Sigmoid colon (tissue), 6 donors: ENCODE measurements at regions not wholly inside any gene's neighbourhood (a gene's known extent, or its start where the extent isn't known, plus 50 kb on each side); places are given as distances from the start of the nearest gene placed in this dataset.

Experiments
- DNase-seq: peaks from one replicate; pipeline ENCODE4 v3.0.0-alpha.2; 2019
- H3K27ac ChIP-seq, 4 donors: fragments of 200-600 bp; sonication (generic); one replicate each; pipeline ENCODE4 v1.5.1; 2016 to 2019; ENCODE audit warnings: mild to moderate bottlenecking in 1 of 4
- H3K27me3 ChIP-seq, 3 donors: fragments of 200-600 bp; sonication (generic); one replicate each; pipeline ENCODE4 v1.5.1; 2019; ENCODE audit warnings: mild to moderate bottlenecking in 1 of 3
- H3K36me3 ChIP-seq, 4 donors: fragments of 200-600 bp; sonication (generic); one replicate each; pipeline ENCODE4 v1.5.1; 2016 to 2019
- H3K4me1 ChIP-seq, 4 donors: fragments of 200-600 bp; sonication (generic); one replicate each; pipeline ENCODE4 v1.5.1; 2017 to 2019
- H3K4me3 ChIP-seq, 4 donors: fragments of 200-600 bp; sonication (generic); one replicate each; pipeline ENCODE4 v1.5.1; 2017 to 2019; ENCODE audit warnings: mild to moderate bottlenecking in 2 of 4, moderate library complexity in 1 of 4
- H3K9me3 ChIP-seq, 4 donors: fragments of 200-600 bp in 3 of 4; sonication (generic) in 3 of 4; one replicate each; pipeline versions ENCODE4 v1.5.1 to v1.6.1; 2013 to 2019
- EP300 ChIP-seq, 4 donors: sonication (generic); formaldehyde crosslinking; IDR thresholded peaks; one replicate each; pipeline ENCODE4 v1.6.1; 2017; ENCODE audit warnings: antibody characterized with exemption in 4 of 4
- POLR2A ChIP-seq, 2 donors: fragments of 450-650 bp; IDR thresholded peaks; one replicate each; pipeline ENCODE4 v1.6.1; 2016; ENCODE audit warnings: antibody characterized with exemption in 2 of 2, mild to moderate bottlenecking in 2 of 2, moderate library complexity in 2 of 2
- POLR2AphosphoS5 ChIP-seq, 4 donors: sonication (generic); formaldehyde crosslinking; IDR thresholded peaks; one replicate each; pipeline ENCODE4 v1.6.1; 2017; ENCODE audit warnings: antibody characterized with exemption in 4 of 4
- WGBS, 2 donors: extraction: QIAGEN DNeasy Blood & Tissue Kit; methylation state at CpG; one replicate each; pipeline ENCODE4 v1.1.7; 2013; 5-methylcytosine and 5-hydroxymethylcytosine counted together
- intact Hi-C: fragments of 100-400 bp; cut with DNase I; formaldehyde crosslinking; loops from one replicate; pipeline ENCODE4 v1.15.1; 2023
- TF ChIP-seq, protein P1 (sequence below), 4 experiments: fragments of 450-650 bp in 3 of 4; fragments of 200-600 bp in 1 of 4; IDR thresholded peaks; one replicate each; pipeline ENCODE4 v1.5.1; 2016 to 2019; ENCODE audit warnings: antibody characterized with exemption in 4 of 4, mild to moderate bottlenecking in 3 of 4, moderate library complexity in 2 of 4
- donor health status: healthy with polysubstance abuse.
- donor health status: healthy.

DNA sequence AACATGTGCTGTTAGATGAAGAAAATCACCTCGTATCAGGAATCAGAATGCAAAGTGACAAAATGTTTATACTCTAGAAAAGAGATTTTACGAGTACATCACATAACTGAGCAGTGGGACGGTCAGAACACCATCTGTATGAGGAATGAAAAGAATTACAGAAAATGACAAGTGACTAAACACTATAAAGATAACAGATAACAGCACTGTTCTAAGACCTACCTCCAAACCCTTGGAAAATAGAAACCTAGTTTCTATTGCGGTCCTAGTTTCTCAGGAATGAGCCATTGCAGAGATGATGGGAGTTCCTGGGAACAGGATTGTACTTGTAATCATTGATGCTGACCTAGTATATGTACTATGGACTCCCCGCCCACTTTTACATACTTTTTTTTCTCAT lies 839.4 kb upstream of the ADAMTS5 start:
- Histone ChIP-seq H3K27ac (peak overlapping the region in 2 of 4 donors; percentile 42 to 61), H3K4me3 (no peak overlapping the region), H3K27me3 (no peaks in the 10 kb centered on the region), H3K9me3 (no peaks in the 10 kb centered on the region), H3K36me3 (no peaks in the 10 kb centered on the region), H3K4me1 (peaks cover 0 to 38% (median 14%) of the 10 kb centered on the region in 4 donors)
- DNase-seq: no peak
- 22 to 65% methylated on average over 5 of the region's 5 CpGs for WGBS, 2 donors
- TF ChIP-seq, protein P1, sequence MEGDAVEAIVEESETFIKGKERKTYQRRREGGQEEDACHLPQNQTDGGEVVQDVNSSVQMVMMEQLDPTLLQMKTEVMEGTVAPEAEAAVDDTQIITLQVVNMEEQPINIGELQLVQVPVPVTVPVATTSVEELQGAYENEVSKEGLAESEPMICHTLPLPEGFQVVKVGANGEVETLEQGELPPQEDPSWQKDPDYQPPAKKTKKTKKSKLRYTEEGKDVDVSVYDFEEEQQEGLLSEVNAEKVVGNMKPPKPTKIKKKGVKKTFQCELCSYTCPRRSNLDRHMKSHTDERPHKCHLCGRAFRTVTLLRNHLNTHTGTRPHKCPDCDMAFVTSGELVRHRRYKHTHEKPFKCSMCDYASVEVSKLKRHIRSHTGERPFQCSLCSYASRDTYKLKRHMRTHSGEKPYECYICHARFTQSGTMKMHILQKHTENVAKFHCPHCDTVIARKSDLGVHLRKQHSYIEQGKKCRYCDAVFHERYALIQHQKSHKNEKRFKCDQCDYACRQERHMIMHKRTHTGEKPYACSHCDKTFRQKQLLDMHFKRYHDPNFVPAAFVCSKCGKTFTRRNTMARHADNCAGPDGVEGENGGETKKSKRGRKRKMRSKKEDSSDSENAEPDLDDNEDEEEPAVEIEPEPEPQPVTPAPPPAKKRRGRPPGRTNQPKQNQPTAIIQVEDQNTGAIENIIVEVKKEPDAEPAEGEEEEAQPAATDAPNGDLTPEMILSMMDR (IDR thresholded peaks at IDR 0.05): no peak
- TF ChIP-seq EP300 (IDR thresholded peaks at IDR 0.05) (no peak), POLR2AphosphoS5 (IDR thresholded peaks at IDR 0.05) (no peak), POLR2A (IDR thresholded peaks at IDR 0.05) (no peak)
- intact Hi-C loops: no loop called here

DNA sequence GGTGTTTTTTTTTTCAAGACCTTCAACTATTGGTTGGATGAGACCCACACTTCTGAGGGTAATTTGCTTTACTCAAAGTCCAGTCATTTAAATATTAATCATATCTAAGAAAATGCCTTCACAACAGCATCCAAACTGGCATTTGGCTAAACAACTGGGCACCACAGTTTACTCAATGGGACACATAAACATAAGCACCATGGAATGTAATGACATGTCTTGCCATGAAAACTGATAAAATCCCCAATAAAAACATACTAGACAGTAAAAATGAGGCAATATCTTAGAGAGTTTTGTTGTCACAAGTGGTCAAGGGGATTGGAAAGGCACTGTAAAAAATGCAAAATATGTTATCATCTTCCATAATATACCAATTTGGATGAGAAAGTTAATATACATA lies 838.8 kb upstream of the ADAMTS5 start:
- Histone ChIP-seq H3K4me1 (peaks cover 0 to 38% (median 14%) of the 10 kb centered on the region in 4 donors), H3K36me3 (no peaks in the 10 kb centered on the region), H3K4me3 (no peak overlapping the region), H3K9me3 (no peaks in the 10 kb centered on the region), H3K27ac (peak overlapping the region in 3 of 4 donors; percentile 39 to 61 (median 42)), H3K27me3 (no peaks in the 10 kb centered on the region)
- no peak for TF ChIP-seq POLR2A (IDR thresholded peaks at IDR 0.05)
- TF ChIP-seq, protein P1 (IDR thresholded peaks at IDR 0.05): no peak
- no peak for TF ChIP-seq POLR2AphosphoS5 (IDR thresholded peaks at IDR 0.05)
- no peak for TF ChIP-seq EP300 (IDR thresholded peaks at IDR 0.05)
- DNase-seq: no peak
- intact Hi-C loops: no loop called here

DNA sequence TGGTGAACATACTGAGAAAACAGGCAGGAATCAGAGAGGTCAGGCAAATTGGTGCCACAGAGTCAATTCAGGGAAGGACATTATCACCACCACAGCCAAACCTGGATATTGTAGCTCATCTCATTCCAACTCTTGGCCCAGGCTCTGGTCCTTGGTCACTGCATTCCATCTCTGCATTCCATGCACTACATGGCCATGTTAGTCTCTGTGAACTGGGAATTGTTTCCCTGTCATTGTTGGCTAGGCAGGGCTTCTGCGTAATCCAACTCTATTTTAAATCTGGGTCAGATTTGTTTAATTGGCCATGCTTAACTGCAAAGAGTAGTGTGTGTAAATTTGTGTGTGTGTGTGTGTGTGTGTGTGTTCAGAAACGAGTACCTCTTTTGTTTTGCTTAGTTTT lies 837.6 kb upstream of the ADAMTS5 start:
- Histone ChIP-seq H3K4me1 (peaks cover 0 to 38% (median 14%) of the 10 kb centered on the region in 4 donors), H3K9me3 (no peaks in the 10 kb centered on the region), H3K27me3 (no peaks in the 10 kb centered on the region), H3K36me3 (no peaks in the 10 kb centered on the region), H3K4me3 (no peak overlapping the region), H3K27ac (peak overlapping the region; percentile 6 to 61 (median 35))
- DNase-seq: no peak
- TF ChIP-seq POLR2A (IDR thresholded peaks at IDR 0.05): no peak
- TF ChIP-seq, protein P1 (IDR thresholded peaks at IDR 0.05): no peak
- peak in 1 of 4 donors; percentile 38 for TF ChIP-seq EP300 (IDR thresholded peaks at IDR 0.05)
- TF ChIP-seq POLR2AphosphoS5 (IDR thresholded peaks at IDR 0.05): peak in 3 of 4 donors; percentile 26 to 67 (median 66)
- WGBS, 2 donors: 69 to 73% methylated on average over 2 of the region's 2 CpGs
- intact Hi-C loops: no loop called here

DNA sequence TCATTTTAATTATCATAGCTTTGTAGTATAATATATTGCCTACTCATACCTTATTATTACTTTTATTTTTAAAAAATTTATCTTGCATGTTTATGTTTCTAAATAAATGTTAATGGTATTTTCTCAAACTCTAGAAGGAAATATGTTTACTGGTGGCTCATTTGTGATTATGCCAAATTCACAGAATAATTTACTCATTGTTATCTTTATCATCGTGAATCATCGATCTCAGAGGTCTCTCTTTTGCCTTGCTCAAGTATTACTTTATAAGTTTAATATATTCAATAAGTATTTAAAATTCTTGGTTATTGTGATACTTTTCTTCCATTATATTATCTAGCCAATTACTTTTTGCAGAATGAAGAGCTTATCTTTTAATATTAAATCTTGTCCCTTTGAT lies 836.7 kb upstream of the ADAMTS5 start:
- WGBS, 2 donors: 85 to 90% methylated on average over 2 of the region's 2 CpGs
- peaks cover 0 to 38% (median 14%) of the 10 kb centered on the region in 4 donors for H3K4me1 ChIP-seq
- no peaks in the 10 kb centered on the region for H3K27me3 ChIP-seq
- H3K9me3 ChIP-seq: no peaks in the 10 kb centered on the region
- DNase-seq: no peak
- no peaks in the 10 kb centered on the region for H3K36me3 ChIP-seq
- no peak overlapping the region for H3K4me3 ChIP-seq
- TF ChIP-seq, protein P1 (IDR thresholded peaks at IDR 0.05): no peak
- TF ChIP-seq POLR2A (IDR thresholded peaks at IDR 0.05) (no peak), EP300 (IDR thresholded peaks at IDR 0.05) (no peak), POLR2AphosphoS5 (IDR thresholded peaks at IDR 0.05) (no peak)
- H3K27ac ChIP-seq: peak overlapping the region in 1 of 4 donors; percentile 61
- intact Hi-C loops: no loop called here
